ENCODE measurements at regions not wholly inside any gene's neighbourhood (a gene's known extent, or its start where the extent isn't known, plus 50 kb on each side); places are given as distances from the start of the nearest gene placed in this dataset.

DNA sequence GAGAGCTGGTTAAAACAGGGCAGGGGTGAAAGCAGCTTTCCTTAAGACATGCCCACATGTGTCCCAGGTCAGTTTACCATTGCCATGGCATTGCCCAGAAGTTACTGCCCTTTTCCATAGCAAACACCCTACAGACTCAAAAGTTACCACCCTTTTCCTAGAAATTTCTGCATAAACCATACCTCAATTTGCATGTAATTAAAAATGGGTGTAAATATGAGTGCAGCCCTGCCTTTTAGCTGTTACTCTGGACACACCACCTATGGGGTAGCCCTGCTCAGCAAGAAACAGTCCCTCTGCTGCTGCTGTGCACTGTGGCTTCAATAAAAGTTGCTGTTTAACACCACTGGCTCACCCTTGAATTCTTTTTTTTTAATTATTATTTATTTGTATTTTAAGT lies 168.5 kb upstream of the C16orf82 start:
- TF ChIP-seq, protein P1, sequence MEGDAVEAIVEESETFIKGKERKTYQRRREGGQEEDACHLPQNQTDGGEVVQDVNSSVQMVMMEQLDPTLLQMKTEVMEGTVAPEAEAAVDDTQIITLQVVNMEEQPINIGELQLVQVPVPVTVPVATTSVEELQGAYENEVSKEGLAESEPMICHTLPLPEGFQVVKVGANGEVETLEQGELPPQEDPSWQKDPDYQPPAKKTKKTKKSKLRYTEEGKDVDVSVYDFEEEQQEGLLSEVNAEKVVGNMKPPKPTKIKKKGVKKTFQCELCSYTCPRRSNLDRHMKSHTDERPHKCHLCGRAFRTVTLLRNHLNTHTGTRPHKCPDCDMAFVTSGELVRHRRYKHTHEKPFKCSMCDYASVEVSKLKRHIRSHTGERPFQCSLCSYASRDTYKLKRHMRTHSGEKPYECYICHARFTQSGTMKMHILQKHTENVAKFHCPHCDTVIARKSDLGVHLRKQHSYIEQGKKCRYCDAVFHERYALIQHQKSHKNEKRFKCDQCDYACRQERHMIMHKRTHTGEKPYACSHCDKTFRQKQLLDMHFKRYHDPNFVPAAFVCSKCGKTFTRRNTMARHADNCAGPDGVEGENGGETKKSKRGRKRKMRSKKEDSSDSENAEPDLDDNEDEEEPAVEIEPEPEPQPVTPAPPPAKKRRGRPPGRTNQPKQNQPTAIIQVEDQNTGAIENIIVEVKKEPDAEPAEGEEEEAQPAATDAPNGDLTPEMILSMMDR (IDR thresholded peaks at IDR 0.05; ENCODE audit: low read depth, low read length, poor library complexity, severe bottlenecking) = no peak
- TF ChIP-seq EZH2phosphoT487 (IDR thresholded peaks at IDR 0.05; ENCODE audit: borderline replicate concordance, low read length) = no peak
